HEK293T (cell line): ENCODE measurements at regions not wholly inside any gene's neighbourhood (a gene's known extent, or its start where the extent isn't known, plus 50 kb on each side); places are given as distances from the start of the nearest gene placed in this dataset.

Experiments
- BHLHE40 ChIP-seq: fragments of 450-650 bp; IDR thresholded peaks from 2 replicates; pipeline ENCODE4 v1.6.1; 2016; ENCODE audit warnings: mild to moderate bottlenecking, moderate library complexity, borderline replicate concordance
- HDGF ChIP-seq: fragments of 450-650 bp; IDR thresholded peaks from 2 replicates; pipeline ENCODE4 v1.6.1; 2017; ENCODE audit warnings: antibody characterized with exemption, borderline replicate concordance
- L3MBTL2 ChIP-seq: fragments of 450-650 bp; conservative IDR thresholded peaks from 2 replicates; pipeline ENCODE4 v1.6.1; 2016; ENCODE audit warnings: mild to moderate bottlenecking
- LEF1 ChIP-seq: fragments of 450-650 bp; IDR thresholded peaks from 2 replicates; pipeline ENCODE4 v1.6.1; 2017; ENCODE audit warnings: mild to moderate bottlenecking, borderline replicate concordance
- NFRKB ChIP-seq: fragments of 450-650 bp; IDR thresholded peaks from 2 replicates; pipeline ENCODE4 v1.6.1; 2016; ENCODE audit warnings: mild to moderate bottlenecking, moderate library complexity
- PKNOX1 ChIP-seq: fragments of 450-650 bp; IDR thresholded peaks from 2 replicates; pipeline ENCODE4 v1.6.1; 2016
- SP1 ChIP-seq: fragments of 450-650 bp; IDR thresholded peaks from 2 replicates; pipeline ENCODE4 v1.6.1; 2017
- SUZ12 ChIP-seq: fragments of 450-650 bp; IDR thresholded peaks from 2 replicates; pipeline ENCODE4 v1.6.1; 2016; ENCODE audit warnings: mild to moderate bottlenecking
- TARDBP ChIP-seq: fragments of 450-650 bp; IDR thresholded peaks from 2 replicates; pipeline ENCODE4 v1.6.1; 2016

GRCh38 chr2:195367809-195368208 lies 289.2 kb upstream of the SLC39A10 start:
- TF ChIP-seq NFRKB (no peak), PKNOX1 (no peak), SP1 (no peak), BHLHE40 (no peak), HDGF (no peak), LEF1 (no peak), L3MBTL2 (no peak), TARDBP (no peak), SUZ12 (no peak)
